ENCODE measurements at regions not wholly inside any gene's neighbourhood (a gene's known extent, or its start where the extent isn't known, plus 50 kb on each side); places are given as distances from the start of the nearest gene placed in this dataset.

DNA sequence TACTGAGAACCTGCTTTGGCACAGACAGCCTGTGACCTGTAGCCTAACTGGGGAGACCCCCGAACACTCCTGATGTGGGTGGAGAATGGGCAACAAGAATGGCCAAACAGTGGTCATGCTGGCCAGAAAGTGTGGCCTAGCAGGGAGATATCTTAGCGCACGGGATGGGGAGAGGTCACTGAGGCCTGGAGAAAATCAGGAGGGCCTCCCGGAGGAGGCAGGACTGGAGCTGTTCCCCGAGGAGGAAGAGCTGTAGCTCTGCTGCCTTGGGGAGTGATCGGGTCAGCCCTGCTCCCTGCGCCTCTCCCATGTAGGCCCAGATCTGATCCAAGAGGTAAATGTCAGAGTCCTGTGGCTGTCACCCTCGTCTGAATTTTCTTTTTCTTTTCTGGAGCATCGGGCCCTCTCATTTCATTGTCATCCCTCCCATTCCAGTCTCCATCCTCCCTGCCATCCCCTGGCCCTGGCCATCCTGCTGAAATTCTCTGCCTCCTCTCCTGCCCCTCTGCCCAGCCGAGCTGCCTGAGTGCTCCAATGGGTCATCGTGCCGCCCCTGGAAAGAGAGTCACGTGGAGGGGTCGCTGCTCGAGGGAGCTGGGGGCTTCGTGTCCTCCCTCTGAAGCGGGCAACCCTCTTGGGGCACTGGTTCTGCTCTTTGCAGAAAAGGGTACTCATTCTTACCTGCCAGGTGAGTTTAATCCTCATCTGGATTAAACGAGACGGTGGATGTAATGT is 242.9 kb downstream of the HAUS1 start:
- no peak for TF ChIP-seq CTCF (IDR thresholded peaks at IDR 0.05)
- TF ChIP-seq SIN3A (IDR thresholded peaks at IDR 0.05; ENCODE audit: borderline replicate concordance, insufficient read depth, low read depth, low read length): no peak
- no peak for TF ChIP-seq REST (IDR thresholded peaks at IDR 0.05; ENCODE audit: insufficient read depth in 1 of 2, low read depth in 2 of 2, low read length in 1 of 2)
- no peak for TF ChIP-seq POLR2AphosphoS5 (IDR thresholded peaks at IDR 0.05; ENCODE audit: low read depth, low read length)
- no peak for TF ChIP-seq TCF7L2 (IDR thresholded peaks at IDR 0.05; ENCODE audit: low read depth, low read length)

Data from Panc1 (cell line).